ENCODE measurements at regions not wholly inside any gene's neighbourhood (a gene's known extent, or its start where the extent isn't known, plus 50 kb on each side); places are given as distances from the start of the nearest gene placed in this dataset.

DNA sequence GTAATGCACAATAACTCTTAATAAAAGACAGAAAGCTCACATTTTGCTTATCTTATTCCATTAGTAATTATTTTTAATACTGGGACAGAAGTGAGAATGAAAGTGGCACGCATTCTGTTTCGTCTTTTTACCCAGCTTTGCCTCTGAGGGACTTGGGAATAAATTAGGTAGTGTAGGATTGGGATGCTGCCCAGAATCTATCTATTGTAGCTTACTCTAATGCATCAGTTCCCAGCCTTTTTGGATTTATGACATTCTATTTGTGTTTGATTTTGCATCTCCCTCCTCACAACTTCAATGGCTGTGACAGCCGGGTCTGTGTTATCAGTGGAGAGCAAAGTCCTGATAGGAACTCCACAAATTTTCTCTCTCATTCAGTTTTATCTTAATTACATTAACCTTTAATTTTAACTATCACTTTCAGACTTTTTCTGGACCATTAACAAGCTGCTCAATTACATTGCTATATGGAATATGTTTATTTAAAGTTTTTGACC lies 62.9 kb upstream of the TULP4 start:
- Histone ChIP-seq H3K79me2 (ENCODE audit: control insufficient read depth, insufficient read depth, low read length) (peaks cover 7% of the 10 kb centered on the region), H2BK120ac (ENCODE audit: low read depth, low read length) (no peak overlapping the region), H3K79me1 (ENCODE audit: low read length) (peaks cover 10% of the 10 kb centered on the region), H3K27ac (ENCODE audit: low read depth, low read length) (no peak overlapping the region), H3K18ac (ENCODE audit: low read length) (no peak overlapping the region), H4K8ac (ENCODE audit: low read depth, low read length) (no peak overlapping the region), H2AK5ac (ENCODE audit: low read length) (no peak overlapping the region), H3K4me2 (ENCODE audit: low read length) (no peak overlapping the region), H3K27me3 (ENCODE audit: insufficient read depth, low read length, poor library complexity) (no peaks in the 10 kb centered on the region), H3K56ac (ENCODE audit: low read length) (no peak overlapping the region), H3K4me3 (ENCODE audit: low read length) (no peak overlapping the region), H3K4ac (ENCODE audit: low read depth, low read length) (no peak overlapping the region), H3K36me3 (ENCODE audit: control insufficient read depth, insufficient read depth, low read length) (peaks cover 1% of the 10 kb centered on the region), H4K5ac (ENCODE audit: low read length) (no peak overlapping the region), H3K4me1 (ENCODE audit: control insufficient read depth, low read depth, low read length) (no peaks in the 10 kb centered on the region), H2BK5ac (ENCODE audit: low read length) (no peak overlapping the region), H3K23ac (ENCODE audit: low read length) (no peak overlapping the region), H3K9ac (ENCODE audit: low read length) (no peak overlapping the region), H2BK15ac (replicated peaks; ENCODE audit: low read depth) (no peak overlapping the region)
- no CpG with 5 or more reads among the region's 3 CpGs for WGBS (ENCODE audit: extremely low coverage, insufficient coverage, low lambda C conversion rate)
- DNase-seq: no peak

DNA sequence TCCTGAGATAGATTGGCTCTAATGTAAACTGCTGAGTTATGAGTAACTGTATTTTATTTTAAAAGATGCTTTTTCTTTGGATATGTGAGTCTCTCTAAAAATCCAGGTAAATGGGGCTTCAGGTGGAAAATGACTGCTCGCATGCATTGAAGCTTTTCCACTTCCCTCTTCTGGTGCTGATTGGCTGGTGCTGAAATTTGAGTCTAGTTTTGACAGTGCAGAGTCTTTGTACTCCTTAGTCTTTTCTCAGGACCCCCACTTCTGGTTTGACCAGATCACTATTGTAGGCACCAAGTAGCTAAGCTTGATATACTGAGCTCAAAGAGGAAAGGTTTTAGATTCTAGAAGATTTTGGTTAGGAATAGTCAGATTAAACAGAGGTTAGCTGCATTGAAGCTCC lies 60.7 kb upstream of the TULP4 start:
- Histone ChIP-seq H3K18ac (ENCODE audit: low read length) (no peak overlapping the region), H3K79me2 (ENCODE audit: control insufficient read depth, insufficient read depth, low read length) (peaks cover 8% of the 10 kb centered on the region), H4K8ac (ENCODE audit: low read depth, low read length) (no peak overlapping the region), H2BK15ac (replicated peaks; ENCODE audit: low read depth) (no peak overlapping the region), H3K4me3 (ENCODE audit: low read length) (no peak overlapping the region), H2BK5ac (ENCODE audit: low read length) (no peak overlapping the region), H2BK120ac (ENCODE audit: low read depth, low read length) (no peak overlapping the region), H4K5ac (ENCODE audit: low read length) (no peak overlapping the region), H3K9ac (ENCODE audit: low read length) (no peak overlapping the region), H3K4me1 (ENCODE audit: control insufficient read depth, low read depth, low read length) (no peaks in the 10 kb centered on the region), H3K27ac (ENCODE audit: low read depth, low read length) (no peak overlapping the region), H3K36me3 (ENCODE audit: control insufficient read depth, insufficient read depth, low read length) (no peaks in the 10 kb centered on the region), H3K4me2 (ENCODE audit: low read length) (no peak overlapping the region), H3K23ac (ENCODE audit: low read length) (no peak overlapping the region), H3K56ac (ENCODE audit: low read length) (no peak overlapping the region), H3K27me3 (ENCODE audit: insufficient read depth, low read length, poor library complexity) (no peaks in the 10 kb centered on the region), H2AK5ac (ENCODE audit: low read length) (no peak overlapping the region), H3K4ac (ENCODE audit: low read depth, low read length) (no peak overlapping the region), H3K79me1 (ENCODE audit: low read length) (peaks cover 13% of the 10 kb centered on the region)
- no peak for DNase-seq
- WGBS (ENCODE audit: extremely low coverage, insufficient coverage, low lambda C conversion rate): no CpG with 5 or more reads among the region's 1 CpG

DNA sequence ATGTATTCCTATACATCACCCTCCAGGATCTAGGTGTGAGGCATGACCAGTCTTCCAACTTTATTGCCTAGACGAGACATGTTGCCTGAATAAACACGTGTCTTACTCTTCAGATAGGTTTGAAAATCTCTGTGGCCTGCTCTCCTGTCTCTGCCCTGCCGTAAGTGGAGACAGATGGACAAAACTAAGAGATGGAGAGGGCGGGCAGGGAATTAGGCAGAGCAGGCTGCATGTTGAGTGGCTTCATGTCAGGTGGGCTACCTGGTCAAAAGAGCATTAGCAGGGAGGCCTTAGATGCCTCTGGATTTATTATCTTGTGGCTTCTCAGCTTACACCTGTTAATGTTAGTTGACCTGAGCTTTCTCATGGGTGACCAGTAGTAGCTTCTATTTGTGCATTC lies 59.0 kb upstream of the TULP4 start:
- H3K56ac ChIP-seq (ENCODE audit: low read length): no peak overlapping the region
- no peak overlapping the region for H3K27ac ChIP-seq (ENCODE audit: low read depth, low read length)
- H3K4me1 ChIP-seq (ENCODE audit: control insufficient read depth, low read depth, low read length): no peaks in the 10 kb centered on the region
- H3K4ac ChIP-seq (ENCODE audit: low read depth, low read length): no peak overlapping the region
- no peak overlapping the region for H3K4me2 ChIP-seq (ENCODE audit: low read length)
- H3K79me2 ChIP-seq (ENCODE audit: control insufficient read depth, insufficient read depth, low read length): peaks cover 14% of the 10 kb centered on the region
- H2BK15ac ChIP-seq (replicated peaks; ENCODE audit: low read depth): no peak overlapping the region
- no peak overlapping the region for H4K8ac ChIP-seq (ENCODE audit: low read depth, low read length)
- no peak overlapping the region for H4K5ac ChIP-seq (ENCODE audit: low read length)
- peaks cover 17% of the 10 kb centered on the region for H3K79me1 ChIP-seq (ENCODE audit: low read length)
- no peaks in the 10 kb centered on the region for H3K36me3 ChIP-seq (ENCODE audit: control insufficient read depth, insufficient read depth, low read length)
- WGBS (ENCODE audit: extremely low coverage, insufficient coverage, low lambda C conversion rate): no CpG with 5 or more reads among the region's 4 CpGs
- no peak overlapping the region for H2AK5ac ChIP-seq (ENCODE audit: low read length)
- DNase-seq: no peak
- H3K9ac ChIP-seq (ENCODE audit: low read length): no peak overlapping the region
- H2BK120ac ChIP-seq (ENCODE audit: low read depth, low read length): no peak overlapping the region
- no peaks in the 10 kb centered on the region for H3K27me3 ChIP-seq (ENCODE audit: insufficient read depth, low read length, poor library complexity)
- H3K4me3 ChIP-seq (ENCODE audit: low read length): no peak overlapping the region
- H3K18ac ChIP-seq (ENCODE audit: low read length): no peak overlapping the region
- no peak overlapping the region for H3K23ac ChIP-seq (ENCODE audit: low read length)
- H2BK5ac ChIP-seq (ENCODE audit: low read length): no peak overlapping the region

DNA sequence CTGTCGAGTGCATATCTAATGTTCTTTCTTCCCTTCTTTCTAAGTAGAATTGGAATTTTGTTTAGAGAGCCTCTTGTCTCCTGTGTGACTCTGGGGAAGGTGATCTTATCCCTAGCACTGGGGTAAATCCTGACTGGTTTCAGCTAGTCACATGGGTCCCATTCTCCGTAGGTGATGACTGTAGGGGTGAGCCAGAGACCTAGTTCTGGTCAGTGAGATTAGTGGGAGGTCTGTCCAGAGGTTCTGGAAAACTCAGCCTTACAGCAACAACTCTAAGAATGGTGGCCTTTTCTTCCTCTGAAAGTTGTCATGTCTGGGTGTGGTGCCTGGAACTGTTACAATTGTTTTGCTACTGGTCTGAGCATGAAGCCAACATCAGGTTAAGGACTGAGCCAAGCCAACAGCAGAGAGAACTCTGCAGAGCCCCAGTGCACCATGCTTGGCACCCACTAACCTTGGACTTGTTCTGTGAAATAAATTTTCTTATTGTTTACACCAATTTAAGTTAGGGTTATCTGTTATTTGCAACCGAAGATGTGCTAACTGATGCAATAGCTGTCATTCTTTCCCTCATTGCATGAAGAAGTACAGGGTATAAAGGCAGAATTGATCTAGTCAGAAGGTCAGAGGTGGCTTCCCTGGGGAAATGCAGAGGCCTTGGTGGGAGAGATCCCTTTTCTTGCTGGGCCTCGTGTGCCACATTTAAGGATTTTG lies 56.8 kb upstream of the TULP4 start:
- WGBS (ENCODE audit: extremely low coverage, insufficient coverage, low lambda C conversion rate): no CpG with 5 or more reads among the region's 4 CpGs
- Histone ChIP-seq H3K79me2 (ENCODE audit: control insufficient read depth, insufficient read depth, low read length) (peaks cover 17% of the 10 kb centered on the region), H3K27me3 (ENCODE audit: insufficient read depth, low read length, poor library complexity) (no peaks in the 10 kb centered on the region)

DNA sequence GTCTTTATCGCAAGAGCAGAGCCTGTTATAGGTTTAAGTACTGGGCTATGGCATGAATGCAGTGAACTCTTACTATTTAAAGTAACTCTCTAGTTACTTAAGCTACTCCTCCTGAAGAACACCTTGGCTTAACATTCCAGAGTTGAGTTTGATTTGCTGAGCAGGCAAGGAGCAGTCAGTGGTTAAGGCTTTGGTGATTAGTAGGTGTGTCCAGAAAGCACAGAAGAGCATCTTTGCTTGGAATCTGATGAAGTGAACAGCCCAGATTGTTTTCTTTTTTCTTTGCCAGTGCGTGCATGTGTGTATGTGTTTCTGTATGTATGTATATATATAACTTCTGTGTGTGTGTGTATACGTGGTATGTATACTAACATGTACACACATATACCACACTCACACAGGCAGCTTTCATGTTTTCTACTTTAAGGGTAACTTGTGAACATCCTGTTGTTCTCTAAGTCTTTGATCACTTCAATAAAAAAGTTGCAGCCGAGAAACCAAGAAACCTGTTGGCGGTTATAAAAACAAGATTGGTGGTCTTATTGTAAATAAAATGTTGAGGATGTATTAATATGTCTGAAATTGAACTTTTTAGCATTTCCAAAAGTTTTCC lies 56.2 kb upstream of the TULP4 start:
- no peak overlapping the region for H3K56ac ChIP-seq (ENCODE audit: low read length)

More for the DNA sequence above, 56.8 kb upstream of the TULP4 start:
- Histone ChIP-seq H4K5ac (ENCODE audit: low read length) (no peak overlapping the region), H2AK5ac (ENCODE audit: low read length) (no peak overlapping the region), H3K23ac (ENCODE audit: low read length) (no peak overlapping the region), H2BK5ac (ENCODE audit: low read length) (no peak overlapping the region), H2BK15ac (replicated peaks; ENCODE audit: low read depth) (no peak overlapping the region), H3K27ac (ENCODE audit: low read depth, low read length) (no peak overlapping the region), H2BK120ac (ENCODE audit: low read depth, low read length) (no peak overlapping the region), H3K9ac (ENCODE audit: low read length) (no peak overlapping the region), H3K4me3 (ENCODE audit: low read length) (no peak overlapping the region), H3K56ac (ENCODE audit: low read length) (no peak overlapping the region), H3K4ac (ENCODE audit: low read depth, low read length) (no peak overlapping the region), H3K79me1 (ENCODE audit: low read length) (peaks cover 23% of the 10 kb centered on the region), H3K36me3 (ENCODE audit: control insufficient read depth, insufficient read depth, low read length) (no peaks in the 10 kb centered on the region), H4K8ac (ENCODE audit: low read depth, low read length) (no peak overlapping the region), H3K18ac (ENCODE audit: low read length) (no peak overlapping the region), H3K4me2 (ENCODE audit: low read length) (no peak overlapping the region), H3K4me1 (ENCODE audit: control insufficient read depth, low read depth, low read length) (no peaks in the 10 kb centered on the region)
- DNase-seq: no peak

More for the DNA sequence above, 56.2 kb upstream of the TULP4 start:
- no peak overlapping the region for H2BK120ac ChIP-seq (ENCODE audit: low read depth, low read length)
- no CpG with 5 or more reads among the region's 5 CpGs for WGBS (ENCODE audit: extremely low coverage, insufficient coverage, low lambda C conversion rate)
- no peak overlapping the region for H3K18ac ChIP-seq (ENCODE audit: low read length)
- peaks cover 24% of the 10 kb centered on the region for H3K79me1 ChIP-seq (ENCODE audit: low read length)
- DNase-seq: no peak
- no peak overlapping the region for H4K8ac ChIP-seq (ENCODE audit: low read depth, low read length)
- no peak overlapping the region for H3K9ac ChIP-seq (ENCODE audit: low read length)
- H3K4ac ChIP-seq (ENCODE audit: low read depth, low read length): no peak overlapping the region
- H2BK15ac ChIP-seq (replicated peaks; ENCODE audit: low read depth): no peak overlapping the region
- peaks cover 17% of the 10 kb centered on the region for H3K79me2 ChIP-seq (ENCODE audit: control insufficient read depth, insufficient read depth, low read length)
- H3K27ac ChIP-seq (ENCODE audit: low read depth, low read length): no peak overlapping the region
- H2BK5ac ChIP-seq (ENCODE audit: low read length): no peak overlapping the region
- no peak overlapping the region for H4K5ac ChIP-seq (ENCODE audit: low read length)
- no peaks in the 10 kb centered on the region for H3K4me1 ChIP-seq (ENCODE audit: control insufficient read depth, low read depth, low read length)
- H3K27me3 ChIP-seq (ENCODE audit: insufficient read depth, low read length, poor library complexity): no peaks in the 10 kb centered on the region
- H3K23ac ChIP-seq (ENCODE audit: low read length): no peak overlapping the region
- no peak overlapping the region for H3K4me3 ChIP-seq (ENCODE audit: low read length)
- H2AK5ac ChIP-seq (ENCODE audit: low read length): no peak overlapping the region
- no peak overlapping the region for H3K4me2 ChIP-seq (ENCODE audit: low read length)
- no peaks in the 10 kb centered on the region for H3K36me3 ChIP-seq (ENCODE audit: control insufficient read depth, insufficient read depth, low read length)
